Astrocyte (in vitro differentiated cells and primary cell): ENCODE measurements at regions not wholly inside any gene's neighbourhood (a gene's known extent, or its start where the extent isn't known, plus 50 kb on each side); places are given as distances from the start of the nearest gene placed in this dataset.

ENCODE experiments used
- EZH2 ChIP-seq: IDR thresholded peaks from 2 replicates; pipeline ENCODE4 v1.6.1; 2012; ENCODE audit warnings: mild to moderate bottlenecking, low read length, inconsistent platforms; ENCODE audit not compliant: insufficient read depth
- TF ChIP-seq, protein P1 (sequence below): IDR thresholded peaks from 2 replicates; pipeline ENCODE4 v1.5.1; 2011; ENCODE audit warnings: low read depth, mild to moderate bottlenecking, inconsistent platforms, low read length, moderate library complexity; ENCODE audit not compliant: insufficient read depth

DNA sequence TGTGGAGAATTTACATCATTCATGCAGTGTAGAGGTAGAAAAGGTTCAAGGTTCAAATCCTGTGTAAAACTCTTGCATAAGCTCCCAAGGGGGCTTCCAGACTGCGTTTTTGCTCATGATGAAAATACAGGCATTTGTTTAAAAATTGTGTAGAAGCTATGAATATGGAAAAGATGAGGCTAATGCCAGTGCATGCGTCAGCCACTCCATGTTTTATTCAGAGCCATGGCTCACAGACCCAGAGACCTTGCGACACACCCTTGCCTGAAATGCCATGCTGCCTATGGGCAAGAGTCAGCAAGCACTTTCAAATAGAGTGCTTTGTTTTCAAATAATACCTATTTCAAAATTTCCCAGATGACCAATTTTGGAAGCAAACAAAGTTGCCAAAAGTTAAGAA is 262.3 kb downstream of the TRIB2 start:
- TF ChIP-seq, protein P1, sequence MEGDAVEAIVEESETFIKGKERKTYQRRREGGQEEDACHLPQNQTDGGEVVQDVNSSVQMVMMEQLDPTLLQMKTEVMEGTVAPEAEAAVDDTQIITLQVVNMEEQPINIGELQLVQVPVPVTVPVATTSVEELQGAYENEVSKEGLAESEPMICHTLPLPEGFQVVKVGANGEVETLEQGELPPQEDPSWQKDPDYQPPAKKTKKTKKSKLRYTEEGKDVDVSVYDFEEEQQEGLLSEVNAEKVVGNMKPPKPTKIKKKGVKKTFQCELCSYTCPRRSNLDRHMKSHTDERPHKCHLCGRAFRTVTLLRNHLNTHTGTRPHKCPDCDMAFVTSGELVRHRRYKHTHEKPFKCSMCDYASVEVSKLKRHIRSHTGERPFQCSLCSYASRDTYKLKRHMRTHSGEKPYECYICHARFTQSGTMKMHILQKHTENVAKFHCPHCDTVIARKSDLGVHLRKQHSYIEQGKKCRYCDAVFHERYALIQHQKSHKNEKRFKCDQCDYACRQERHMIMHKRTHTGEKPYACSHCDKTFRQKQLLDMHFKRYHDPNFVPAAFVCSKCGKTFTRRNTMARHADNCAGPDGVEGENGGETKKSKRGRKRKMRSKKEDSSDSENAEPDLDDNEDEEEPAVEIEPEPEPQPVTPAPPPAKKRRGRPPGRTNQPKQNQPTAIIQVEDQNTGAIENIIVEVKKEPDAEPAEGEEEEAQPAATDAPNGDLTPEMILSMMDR, result no peak
- TF ChIP-seq EZH2, result no peak
